Jurkat, Clone E6-1 (cell line): ENCODE measurements at regions not wholly inside any gene's neighbourhood (a gene's known extent, or its start where the extent isn't known, plus 50 kb on each side); places are given as distances from the start of the nearest gene placed in this dataset.
"Not testable (repeated sequence)": the region's sequence is repeated elsewhere in the genome, so short reads cannot be mapped to it uniquely, and the experiment has no call there.

Experiments
- DNase-seq: peaks from one replicate; pipeline ENCODE4 v3.0.0-alpha.2; 2011; ENCODE audit warnings: low read depth, low spot score
- H3K4me3 ChIP-seq: 2 replicates; pipeline ENCODE4 v1.5.1; 2011; ENCODE audit warnings: mild to moderate bottlenecking, low read length, control low read depth, moderate library complexity

GRCh38 chr12:25882266-25882665 is 76.2 kb upstream of the RASSF8 start:
- H3K4me3 ChIP-seq, result no peak overlapping the region
- no peak for DNase-seq

- H3K4me3 ChIP-seq, result no peak overlapping the region
- no peak for DNase-seq
Measured at GRCh38 chr12:25883026-25883916, 75.2 kb upstream of the RASSF8 start.

GRCh38 chr12:25884024-25884919 is 74.2 kb upstream of the RASSF8 start:
- no peak overlapping the region for H3K4me3 ChIP-seq
- no peak for DNase-seq

GRCh38 chr12:25884920-25885234 is 73.6 kb upstream of the RASSF8 start:
- DNase-seq, result no peak
- H3K4me3 ChIP-seq, result no peak overlapping the region

GRCh38 chr12:25886396-25886795 is 72.1 kb upstream of the RASSF8 start:
- no peak overlapping the region for H3K4me3 ChIP-seq
- DNase-seq, result no peak

GRCh38 chr12:25887367-25887766 is 71.1 kb upstream of the RASSF8 start:
- no peak for DNase-seq
- no peak overlapping the region for H3K4me3 ChIP-seq

- DNase-seq, result no peak
- H3K4me3 ChIP-seq, result no peak overlapping the region
Measured at GRCh38 chr12:25889185-25889584, 69.3 kb upstream of the RASSF8 start.

- not testable (repeated sequence) for DNase-seq, H3K4me3 ChIP-seq
Measured at GRCh38 chr12:25891095-25891494, 67.4 kb upstream of the RASSF8 start.

GRCh38 chr12:25894759-25895158 is 63.7 kb upstream of the RASSF8 start:
- DNase-seq, result no peak
- no peak overlapping the region for H3K4me3 ChIP-seq

GRCh38 chr12:25896981-25897380 is 61.5 kb upstream of the RASSF8 start:
- no peak for DNase-seq

GRCh38 chr12:25903603-25904245 is 54.8 kb upstream of the RASSF8 start:
- H3K4me3 ChIP-seq, result no peak overlapping the region
- no peak for DNase-seq

More at GRCh38 chr12:25896981-25897380, 61.5 kb upstream of the RASSF8 start:
- H3K4me3 ChIP-seq, result no peak overlapping the region

- no peak overlapping the region for H3K4me3 ChIP-seq
- DNase-seq, result no peak
Measured at GRCh38 chr12:25904442-25904841, 54.0 kb upstream of the RASSF8 start.

- DNase-seq, result no peak
- no peak overlapping the region for H3K4me3 ChIP-seq
Measured at GRCh38 chr12:25906651-25907340, 51.7 kb upstream of the RASSF8 start.
